Stimulated activated CD4-positive, alpha-beta T cell treated with anti-CD3 and anti-CD28 coated beads, Interleukin-15, amount 100 ng/mL, for 48 hours (primary cell): ENCODE measurements at regions not wholly inside any gene's neighbourhood (a gene's known extent, or its start where the extent isn't known, plus 50 kb on each side); places are given as distances from the start of the nearest gene placed in this dataset.

Experiments
- DNase-seq, 2 donors: peaks; one replicate each; pipeline ENCODE4 v3.0.0-alpha.2; 2020; ENCODE audit warnings: low read depth in 2 of 2

- no peak for DNase-seq
These were observed 182.7 kb upstream of the ZFHX3 start for GRCh38 chr16:73230651-73231050.

- DNase-seq: no peak
These were observed 180.7 kb upstream of the ZFHX3 start for GRCh38 chr16:73228649-73229048.

- no peak for DNase-seq
These were observed 178.7 kb upstream of the ZFHX3 start for GRCh38 chr16:73226675-73227074.

GRCh38 chr16:73225983-73226382, 178.1 kb upstream of the ZFHX3 start:
- DNase-seq: no peak

DNA sequence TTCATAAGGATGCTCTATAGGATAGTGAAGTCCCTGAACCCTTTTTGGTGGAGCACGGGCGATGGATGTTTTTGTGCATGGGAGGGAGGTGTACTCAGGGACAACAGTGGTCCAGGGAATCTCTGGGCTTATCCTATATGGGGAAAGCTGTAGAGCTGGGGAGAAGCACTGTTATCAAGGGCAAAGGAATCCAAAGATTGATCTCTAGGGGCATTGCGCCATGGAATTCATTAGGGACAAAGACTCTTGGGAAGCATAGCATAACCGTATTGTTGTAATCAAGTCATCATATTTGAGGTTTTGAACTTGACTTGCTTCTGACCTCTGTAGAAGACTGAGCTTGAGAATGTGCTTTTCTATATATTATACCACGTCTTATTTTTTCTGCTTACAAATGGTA, 172.9 kb upstream of the ZFHX3 start:
- DNase-seq: no peak

- DNase-seq: no peak
These were observed 171.2 kb upstream of the ZFHX3 start for GRCh38 chr16:73219176-73219575.

DNA sequence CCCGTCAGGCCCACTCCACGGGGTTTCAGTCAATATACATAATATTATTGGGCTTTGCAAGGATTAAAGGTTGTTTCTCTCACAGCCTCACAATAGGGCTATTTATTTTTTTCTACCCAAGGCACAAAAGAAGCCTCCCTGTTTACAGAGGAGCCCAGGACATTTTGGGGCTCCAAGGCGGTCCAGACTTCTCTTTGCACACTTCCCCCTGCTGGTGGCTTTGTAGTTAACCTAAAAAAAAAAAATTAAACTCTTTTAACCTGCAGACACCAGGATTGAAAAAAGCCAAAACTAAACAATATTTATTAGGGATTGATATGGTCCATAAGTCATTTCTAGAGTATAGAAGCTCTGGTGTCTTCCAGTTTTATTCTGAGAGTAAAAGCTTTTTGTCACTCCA, 169.7 kb upstream of the ZFHX3 start:
- no peak for DNase-seq

DNA sequence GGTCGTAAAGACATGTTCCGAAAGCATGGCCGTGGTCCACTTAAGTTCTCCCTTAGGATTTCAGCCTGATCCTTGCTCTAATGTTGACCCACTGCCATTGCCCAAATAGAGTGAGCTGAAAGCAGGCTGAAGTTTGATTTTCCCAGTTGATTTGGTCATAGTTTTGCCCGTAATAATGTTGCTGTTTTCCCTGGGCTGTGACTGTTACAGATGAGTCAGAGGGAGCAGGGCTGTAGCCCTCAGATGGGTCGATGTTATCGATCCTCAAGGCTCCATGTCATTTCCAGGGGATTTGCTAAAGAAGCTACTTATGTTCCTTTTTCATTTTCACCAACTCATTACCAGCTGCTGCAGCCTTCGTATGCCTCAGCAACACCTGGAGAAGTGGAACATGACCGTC, 169.0 kb upstream of the ZFHX3 start:
- no peak for DNase-seq

GRCh38 chr16:73215678-73216377, 167.9 kb upstream of the ZFHX3 start:
- DNase-seq: no peak

DNA sequence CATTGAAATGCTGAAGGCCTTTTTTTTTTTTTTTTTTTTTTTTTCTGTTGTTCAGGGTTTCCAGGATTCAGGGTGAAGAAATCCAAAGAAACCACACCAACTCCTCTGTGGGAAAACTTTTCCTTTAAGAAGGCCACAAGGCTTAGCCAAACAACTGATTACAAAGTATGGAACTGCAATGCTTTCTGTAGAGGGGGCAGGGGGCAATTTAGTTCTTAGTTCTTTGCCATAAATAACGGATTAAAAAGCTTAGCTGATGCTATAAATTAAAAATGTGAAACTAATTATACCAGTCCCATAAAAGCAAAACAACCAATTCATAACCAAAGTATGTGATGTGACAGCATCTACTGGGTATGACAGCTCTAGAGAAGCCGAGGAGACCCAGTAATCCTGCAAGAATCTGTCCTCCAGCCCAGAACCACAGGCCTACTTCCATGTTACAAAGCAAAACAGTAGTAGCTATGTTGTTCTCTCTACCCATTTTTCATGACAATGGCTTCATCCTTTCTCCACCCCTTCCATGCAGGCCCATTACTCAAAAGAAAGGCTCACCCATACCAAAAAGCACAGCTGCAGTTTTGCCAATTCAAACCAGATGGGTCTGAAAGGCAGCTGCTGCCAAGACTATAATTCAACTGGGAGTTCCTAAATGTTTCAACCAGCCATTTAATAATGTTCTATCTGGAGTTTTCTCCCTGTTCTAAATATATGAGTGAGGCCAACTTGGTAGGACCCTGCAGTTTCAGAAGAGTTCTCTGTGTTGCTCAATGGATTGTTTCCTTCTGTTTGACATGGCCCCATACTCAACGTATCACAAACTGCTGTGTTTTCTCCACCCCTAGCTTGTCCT, 167.1 kb upstream of the ZFHX3 start:
- DNase-seq: no peak

- DNase-seq: no peak
These were observed 166.0 kb upstream of the ZFHX3 start for GRCh38 chr16:73213732-73214455.

DNA sequence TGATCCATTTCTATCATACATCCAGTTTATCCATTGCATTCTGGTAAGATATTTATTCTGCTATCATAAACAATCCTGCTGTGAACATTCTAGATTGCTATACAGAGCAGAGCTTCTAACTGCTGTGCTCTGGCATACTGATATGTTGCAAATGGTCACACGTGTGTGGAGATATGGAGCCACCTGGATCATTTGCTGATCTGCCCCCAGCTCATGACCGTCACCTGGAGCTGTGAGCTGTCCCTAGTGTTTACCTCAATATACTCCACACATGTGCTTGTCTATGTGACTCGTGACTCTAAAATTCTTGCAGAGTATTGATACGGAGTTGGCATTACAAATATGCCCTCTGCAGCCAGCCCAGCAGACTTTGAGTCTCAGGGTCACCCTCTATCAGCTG, 164.5 kb upstream of the ZFHX3 start:
- DNase-seq: no peak

GRCh38 chr16:73210686-73211085, 162.8 kb upstream of the ZFHX3 start:
- DNase-seq: no peak

- no peak for DNase-seq
These were observed 162.2 kb upstream of the ZFHX3 start for GRCh38 chr16:73210084-73210483.

DNA sequence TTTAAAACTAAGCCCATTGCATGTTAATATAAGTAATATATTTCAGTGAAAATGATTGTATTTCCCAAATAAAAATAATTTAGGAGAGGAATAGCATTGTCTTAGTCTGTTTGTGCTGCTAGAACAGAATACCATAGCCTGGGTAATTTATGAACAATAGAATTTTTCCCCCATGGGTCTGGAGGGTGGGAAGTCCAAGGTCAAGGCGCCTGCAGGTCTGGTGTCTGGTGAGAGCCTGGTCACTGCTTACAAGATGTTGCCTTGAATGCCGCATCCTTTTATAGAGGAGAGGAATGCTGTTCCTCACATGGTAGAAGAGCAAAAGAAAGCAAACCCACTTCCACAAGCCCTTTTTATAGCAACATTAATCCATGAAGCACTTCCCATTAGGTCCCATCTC, 161.3 kb upstream of the ZFHX3 start:
- no peak for DNase-seq

DNA sequence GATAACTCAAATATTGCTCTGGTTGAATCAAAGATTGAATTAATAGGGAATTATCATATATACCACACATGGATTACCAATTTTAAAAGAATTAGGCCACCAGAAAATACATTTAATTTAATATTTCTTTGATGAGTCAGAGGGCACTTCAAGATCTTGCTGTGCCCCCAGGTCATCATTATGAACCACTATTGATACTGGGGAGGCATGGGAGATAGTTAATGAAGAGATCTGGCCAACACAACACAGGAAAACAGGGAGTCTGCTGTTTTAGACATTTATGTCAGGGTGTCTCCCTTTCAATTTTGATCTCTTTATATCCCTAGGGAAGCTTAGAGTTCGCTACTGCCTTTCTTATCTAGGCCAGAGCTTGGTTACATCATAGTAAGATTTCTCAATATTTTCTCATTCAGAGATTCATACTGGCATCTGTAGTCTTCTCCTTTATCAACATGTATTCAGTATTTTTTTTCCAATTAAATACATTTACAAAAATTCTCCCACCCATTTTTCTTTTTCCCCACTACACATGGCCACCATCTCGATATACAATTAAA, 158.3 kb upstream of the ZFHX3 start:
- DNase-seq: no peak

- no peak for DNase-seq
These were observed 157.4 kb upstream of the ZFHX3 start for GRCh38 chr16:73205153-73205886.

- DNase-seq: no peak
These were observed 156.6 kb upstream of the ZFHX3 start for GRCh38 chr16:73204359-73205152.

DNA sequence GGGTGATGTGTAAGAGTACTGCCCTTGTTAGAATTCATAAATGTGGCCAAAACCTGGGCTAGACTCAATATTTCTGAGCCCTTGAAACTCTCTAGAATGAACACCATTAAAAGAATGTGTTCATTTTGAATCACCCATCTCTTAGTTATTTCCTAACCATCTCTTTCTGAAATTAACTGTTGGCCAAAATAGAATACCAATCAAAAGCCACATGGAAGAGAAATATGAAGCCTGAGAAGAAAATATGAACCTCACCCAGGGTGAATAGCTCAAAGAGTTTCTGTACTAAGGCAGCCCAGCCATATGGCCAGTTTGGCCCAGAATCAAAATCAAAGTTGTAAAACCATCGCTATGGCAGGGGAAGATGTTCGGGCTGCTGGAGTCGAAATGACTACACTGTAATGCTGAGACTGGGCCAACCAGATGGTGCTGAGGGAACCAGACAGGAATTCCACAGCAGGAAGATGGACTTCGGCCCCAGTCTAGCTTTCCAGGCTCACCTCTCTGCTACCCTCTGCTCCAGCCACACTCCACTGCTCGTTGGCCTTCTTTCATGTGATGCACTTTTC, 154.3 kb upstream of the ZFHX3 start:
- no peak for DNase-seq

GRCh38 chr16:73199214-73199613, 151.3 kb upstream of the ZFHX3 start:
- no peak for DNase-seq
